Choroid plexus epithelial cell (primary cell): ENCODE measurements at regions not wholly inside any gene's neighbourhood (a gene's known extent, or its start where the extent isn't known, plus 50 kb on each side); places are given as distances from the start of the nearest gene placed in this dataset.

Experiments used
- DNase-seq: peaks from one replicate; pipeline ENCODE4 v3.0.0-alpha.2; 2010; ENCODE audit warnings: low read depth
- H3K4me3 ChIP-seq: 2 replicates; pipeline ENCODE4 v1.5.1; 2011; ENCODE audit warnings: low read depth, mild to moderate bottlenecking, control low read depth, low read length, moderate library complexity
- CTCF ChIP-seq: conservative IDR thresholded peaks from 2 replicates; pipeline ENCODE4 v1.5.1; 2011; ENCODE audit warnings: low read depth, mild to moderate bottlenecking, control low read depth, inconsistent platforms, low read length, moderate library complexity

- H3K4me3 ChIP-seq: no peak overlapping the region
- TF ChIP-seq CTCF: no peak
- no peak for DNase-seq
Observed at GRCh38 chr3:161576714-161577510, 80.3 kb downstream of the OTOL1 start.

GRCh38 chr3:161577662-161578061 is 81.1 kb downstream of the OTOL1 start:
- no peak for DNase-seq
- no peak for TF ChIP-seq CTCF
- no peak overlapping the region for H3K4me3 ChIP-seq

GRCh38 chr3:161579395-161580126 is 83.0 kb downstream of the OTOL1 start:
- no peak for DNase-seq
- TF ChIP-seq CTCF: no peak
- no peak overlapping the region for H3K4me3 ChIP-seq

- no peak for TF ChIP-seq CTCF
- H3K4me3 ChIP-seq: no peak overlapping the region
- no peak for DNase-seq
Observed at GRCh38 chr3:161585922-161586321, 89.3 kb downstream of the OTOL1 start.

- no peak for DNase-seq
- TF ChIP-seq CTCF: no peak
- H3K4me3 ChIP-seq: no peak overlapping the region
Observed at GRCh38 chr3:161586556-161587235, 90.1 kb downstream of the OTOL1 start.

GRCh38 chr3:161598639-161599038 is 102.0 kb downstream of the OTOL1 start:
- no peak for TF ChIP-seq CTCF
- no peak for DNase-seq
- no peak overlapping the region for H3K4me3 ChIP-seq
